ENCODE measurements at regions not wholly inside any gene's neighbourhood (a gene's known extent, or its start where the extent isn't known, plus 50 kb on each side); places are given as distances from the start of the nearest gene placed in this dataset.

DNA sequence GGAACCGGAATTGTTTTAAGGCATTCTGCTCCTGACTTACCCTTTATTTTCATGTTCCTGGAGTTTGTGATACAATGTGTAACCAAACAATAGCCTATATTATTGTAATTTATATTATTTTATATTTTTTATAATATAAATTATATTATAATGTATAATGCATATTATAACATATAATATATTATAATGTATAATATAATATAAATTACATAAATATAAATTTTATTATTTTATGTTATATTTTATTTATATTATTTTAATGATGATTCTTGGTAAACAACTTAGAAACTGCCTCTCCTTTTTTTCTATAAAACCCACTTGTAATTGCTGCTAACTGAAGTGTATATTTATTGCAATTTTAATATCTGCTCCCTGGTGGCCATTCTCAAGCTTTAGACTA, 629.1 kb downstream of the MMUT start:
- no peak for TF ChIP-seq POLR2A (IDR thresholded peaks at IDR 0.05)
- TF ChIP-seq, protein P1, sequence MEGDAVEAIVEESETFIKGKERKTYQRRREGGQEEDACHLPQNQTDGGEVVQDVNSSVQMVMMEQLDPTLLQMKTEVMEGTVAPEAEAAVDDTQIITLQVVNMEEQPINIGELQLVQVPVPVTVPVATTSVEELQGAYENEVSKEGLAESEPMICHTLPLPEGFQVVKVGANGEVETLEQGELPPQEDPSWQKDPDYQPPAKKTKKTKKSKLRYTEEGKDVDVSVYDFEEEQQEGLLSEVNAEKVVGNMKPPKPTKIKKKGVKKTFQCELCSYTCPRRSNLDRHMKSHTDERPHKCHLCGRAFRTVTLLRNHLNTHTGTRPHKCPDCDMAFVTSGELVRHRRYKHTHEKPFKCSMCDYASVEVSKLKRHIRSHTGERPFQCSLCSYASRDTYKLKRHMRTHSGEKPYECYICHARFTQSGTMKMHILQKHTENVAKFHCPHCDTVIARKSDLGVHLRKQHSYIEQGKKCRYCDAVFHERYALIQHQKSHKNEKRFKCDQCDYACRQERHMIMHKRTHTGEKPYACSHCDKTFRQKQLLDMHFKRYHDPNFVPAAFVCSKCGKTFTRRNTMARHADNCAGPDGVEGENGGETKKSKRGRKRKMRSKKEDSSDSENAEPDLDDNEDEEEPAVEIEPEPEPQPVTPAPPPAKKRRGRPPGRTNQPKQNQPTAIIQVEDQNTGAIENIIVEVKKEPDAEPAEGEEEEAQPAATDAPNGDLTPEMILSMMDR (IDR thresholded peaks at IDR 0.05) = no peak
